GM21737 (cell line): ENCODE measurements at regions not wholly inside any gene's neighbourhood (a gene's known extent, or its start where the extent isn't known, plus 50 kb on each side); places are given as distances from the start of the nearest gene placed in this dataset.
"Not testable (repeated sequence)": the region's sequence is repeated elsewhere in the genome, so short reads cannot be mapped to it uniquely, and the experiment has no call there.

Source experiments
- ATAC-seq: cut with Tn5 transposase; IDR thresholded peaks from one replicate; pipeline ENCODE4 v1.9.1; 2021; ENCODE audit warnings: mild to moderate bottlenecking, moderate library complexity; ENCODE audit not compliant: unreplicated experiment

GRCh38 chr17:45554479-45554878, 64.0 kb upstream of the PLEKHM1 start:
- not testable (repeated sequence) for ATAC-seq

- ATAC-seq = not testable (repeated sequence)
Measured at GRCh38 chr17:45558821-45559220, 68.3 kb upstream of the PLEKHM1 start.

GRCh38 chr17:45562868-45563267, 72.3 kb upstream of the PLEKHM1 start:
- not testable (repeated sequence) for ATAC-seq

- ATAC-seq = not testable (repeated sequence)
Measured at GRCh38 chr17:45563283-45563682, 72.8 kb upstream of the PLEKHM1 start.

GRCh38 chr17:45568275-45568674, 77.8 kb upstream of the PLEKHM1 start:
- not testable (repeated sequence) for ATAC-seq

GRCh38 chr17:45573326-45573725, 82.8 kb upstream of the PLEKHM1 start:
- ATAC-seq = not testable (repeated sequence)

- no peak for ATAC-seq
Measured at GRCh38 chr17:45573924-45574770, 83.6 kb upstream of the PLEKHM1 start.

- no peak for ATAC-seq
Measured at GRCh38 chr17:45575126-45575885, 84.8 kb upstream of the PLEKHM1 start.

GRCh38 chr17:45576527-45577307, 86.2 kb upstream of the PLEKHM1 start:
- ATAC-seq = not testable (repeated sequence)

GRCh38 chr17:45577571-45578279, 87.2 kb upstream of the PLEKHM1 start:
- no peak for ATAC-seq

- ATAC-seq = no peak
Measured at GRCh38 chr17:45578516-45579455, 88.3 kb upstream of the PLEKHM1 start.

- ATAC-seq = no peak
Measured at GRCh38 chr17:45579529-45580495, 89.3 kb upstream of the PLEKHM1 start.

- no peak for ATAC-seq
Measured at GRCh38 chr17:45580924-45581323, 90.4 kb upstream of the PLEKHM1 start.

GRCh38 chr17:45581860-45582259, 91.3 kb upstream of the PLEKHM1 start:
- ATAC-seq = no peak

- peak; percentile 52 for ATAC-seq
Measured at GRCh38 chr17:45584092-45585036, 93.8 kb upstream of the PLEKHM1 start.

- ATAC-seq = peak; percentile 67
Measured at GRCh38 chr17:45585037-45585733, 94.7 kb upstream of the PLEKHM1 start.
